Sigmoid colon (tissue), 6 donors: ENCODE measurements at regions not wholly inside any gene's neighbourhood (a gene's known extent, or its start where the extent isn't known, plus 50 kb on each side); places are given as distances from the start of the nearest gene placed in this dataset.
A peak's percentile ranks its signal among the peaks of the same experiment; 100 is the strongest.

Experiments used
- DNase-seq: peaks from one replicate; pipeline ENCODE4 v3.0.0-alpha.2; 2019
- H3K27ac ChIP-seq, 4 donors: fragments of 200-600 bp; sonication (generic); one replicate each; pipeline ENCODE4 v1.5.1; 2016 to 2019; ENCODE audit warnings: mild to moderate bottlenecking in 1 of 4
- H3K27me3 ChIP-seq, 3 donors: fragments of 200-600 bp; sonication (generic); one replicate each; pipeline ENCODE4 v1.5.1; 2019; ENCODE audit warnings: mild to moderate bottlenecking in 1 of 3
- H3K36me3 ChIP-seq, 4 donors: fragments of 200-600 bp; sonication (generic); one replicate each; pipeline ENCODE4 v1.5.1; 2016 to 2019
- H3K4me1 ChIP-seq, 4 donors: fragments of 200-600 bp; sonication (generic); one replicate each; pipeline ENCODE4 v1.5.1; 2017 to 2019
- H3K4me3 ChIP-seq, 4 donors: fragments of 200-600 bp; sonication (generic); one replicate each; pipeline ENCODE4 v1.5.1; 2017 to 2019; ENCODE audit warnings: mild to moderate bottlenecking in 2 of 4, moderate library complexity in 1 of 4
- H3K9me3 ChIP-seq, 4 donors: fragments of 200-600 bp in 3 of 4; sonication (generic) in 3 of 4; one replicate each; pipeline versions ENCODE4 v1.5.1 to v1.6.1; 2013 to 2019
- CTCF ChIP-seq, 4 experiments: fragments of 450-650 bp in 3 of 4; fragments of 200-600 bp in 1 of 4; IDR thresholded peaks; one replicate each; pipeline ENCODE4 v1.5.1; 2016 to 2019; ENCODE audit warnings: antibody characterized with exemption in 4 of 4, mild to moderate bottlenecking in 3 of 4, moderate library complexity in 2 of 4
- EP300 ChIP-seq, 4 donors: sonication (generic); formaldehyde crosslinking; IDR thresholded peaks; one replicate each; pipeline ENCODE4 v1.6.1; 2017; ENCODE audit warnings: antibody characterized with exemption in 4 of 4
- POLR2A ChIP-seq, 2 donors: fragments of 450-650 bp; IDR thresholded peaks; one replicate each; pipeline ENCODE4 v1.6.1; 2016; ENCODE audit warnings: antibody characterized with exemption in 2 of 2, mild to moderate bottlenecking in 2 of 2, moderate library complexity in 2 of 2
- POLR2AphosphoS5 ChIP-seq, 4 donors: sonication (generic); formaldehyde crosslinking; IDR thresholded peaks; one replicate each; pipeline ENCODE4 v1.6.1; 2017; ENCODE audit warnings: antibody characterized with exemption in 4 of 4
- WGBS, 2 donors: extraction: QIAGEN DNeasy Blood & Tissue Kit; methylation state at CpG; one replicate each; pipeline ENCODE4 v1.1.7; 2013; 5-methylcytosine and 5-hydroxymethylcytosine counted together
- intact Hi-C: fragments of 100-400 bp; cut with DNase I; formaldehyde crosslinking; loops from one replicate; pipeline ENCODE4 v1.15.1; 2023
- donor health status: healthy with polysubstance abuse.
- donor health status: healthy.

GRCh38 chr7:367351-367901 lies 77.5 kb downstream of the FOXL3 start:
- 90 to 94% methylated on average over 9 of the region's 9 CpGs for WGBS, 2 donors
- Histone ChIP-seq H3K4me3 (no peak overlapping the region), H3K27ac (no peak overlapping the region), H3K36me3 (no peaks in the 10 kb centered on the region), H3K27me3 (peaks cover 0 to 32% (median 15%) of the 10 kb centered on the region in 3 donors), H3K9me3 (no peaks in the 10 kb centered on the region), H3K4me1 (no peaks in the 10 kb centered on the region)
- intact Hi-C loops: no loop called here
- TF ChIP-seq EP300 (IDR thresholded peaks at IDR 0.05): no peak
- no peak for TF ChIP-seq CTCF (IDR thresholded peaks at IDR 0.05)
- no peak for TF ChIP-seq POLR2AphosphoS5 (IDR thresholded peaks at IDR 0.05)
- TF ChIP-seq POLR2A (IDR thresholded peaks at IDR 0.05): no peak
- DNase-seq: no peak

GRCh38 chr7:368651-369475 lies 78.9 kb downstream of the FOXL3 start:
- DNase-seq: peak; percentile 51
- WGBS, 2 donors: 35 to 65% methylated on average over 51 of the region's 51 CpGs
- no peaks in the 10 kb centered on the region for H3K36me3 ChIP-seq
- no peak overlapping the region for H3K4me3 ChIP-seq
- H3K27me3 ChIP-seq: peaks cover 0 to 18% (median 15%) of the 10 kb centered on the region in 3 donors
- intact Hi-C loops: no loop called here
- no peak for TF ChIP-seq POLR2AphosphoS5 (IDR thresholded peaks at IDR 0.05)
- TF ChIP-seq POLR2A (IDR thresholded peaks at IDR 0.05): no peak
- TF ChIP-seq EP300 (IDR thresholded peaks at IDR 0.05): no peak
- no peak for TF ChIP-seq CTCF (IDR thresholded peaks at IDR 0.05)
- H3K27ac ChIP-seq: no peak overlapping the region
- H3K4me1 ChIP-seq: peaks cover 0 to 5% (median 0%) of the 10 kb centered on the region in 4 donors
- no peaks in the 10 kb centered on the region for H3K9me3 ChIP-seq

GRCh38 chr7:369476-370258 lies 79.7 kb downstream of the FOXL3 start:
- peaks cover 0 to 9% (median 7%) of the 10 kb centered on the region in 3 donors for H3K27me3 ChIP-seq
- DNase-seq: peak; percentile 50
- H3K4me1 ChIP-seq: peaks cover 0 to 5% (median 0%) of the 10 kb centered on the region in 4 donors
- H3K4me3 ChIP-seq: no peak overlapping the region
- intact Hi-C loops: no loop called here
- H3K9me3 ChIP-seq: no peaks in the 10 kb centered on the region
- TF ChIP-seq EP300 (IDR thresholded peaks at IDR 0.05) (no peak), POLR2A (IDR thresholded peaks at IDR 0.05) (no peak)
- H3K36me3 ChIP-seq: no peaks in the 10 kb centered on the region
- H3K27ac ChIP-seq: no peak overlapping the region
- 18 to 71% methylated on average over 57 of the region's 57 CpGs for WGBS, 2 donors

GRCh38 chr7:370259-370625 lies 80.3 kb downstream of the FOXL3 start:
- 21 to 79% methylated on average over 13 of the region's 13 CpGs for WGBS, 2 donors
- intact Hi-C loops: no loop called here
- H3K4me1 ChIP-seq: peaks cover 0 to 5% (median 0%) of the 10 kb centered on the region in 4 donors

More at GRCh38 chr7:370259-370625, 80.3 kb downstream of the FOXL3 start:
- Histone ChIP-seq H3K4me3 (no peak overlapping the region), H3K9me3 (no peaks in the 10 kb centered on the region), H3K27me3 (peaks cover 0 to 4% (median 3%) of the 10 kb centered on the region in 3 donors), H3K36me3 (no peaks in the 10 kb centered on the region), H3K27ac (no peak overlapping the region)
- DNase-seq: peak; percentile 19
- TF ChIP-seq POLR2A (IDR thresholded peaks at IDR 0.05) (no peak), CTCF (IDR thresholded peaks at IDR 0.05) (no peak), POLR2AphosphoS5 (IDR thresholded peaks at IDR 0.05) (no peak), EP300 (IDR thresholded peaks at IDR 0.05) (no peak)
